ENCODE measurements at regions not wholly inside any gene's neighbourhood (a gene's known extent, or its start where the extent isn't known, plus 50 kb on each side); places are given as distances from the start of the nearest gene placed in this dataset.
A peak's percentile ranks its signal among the peaks of the same experiment; 100 is the strongest.
"Not testable (repeated sequence)": the region's sequence is repeated elsewhere in the genome, so short reads cannot be mapped to it uniquely, and the experiment has no call there.

GRCh38 chr14:66293533-66294105 is 192.6 kb upstream of the CCDC196 start:
- H3K9me3 Mint-ChIP-seq = peaks cover 8% of the 10 kb centered on the region
- H3K36me3 Mint-ChIP-seq (ENCODE audit: low read depth) = no peaks in the 10 kb centered on the region
- H3K4me3 Mint-ChIP-seq = peak overlapping the region; percentile 10
- H3K4me1 Mint-ChIP-seq (ENCODE audit: low read depth) = peaks cover 8% of the 10 kb centered on the region
- H3K27ac Mint-ChIP-seq = no peak overlapping the region
- no peaks in the 10 kb centered on the region for H3K27me3 Mint-ChIP-seq (ENCODE audit: low read depth)

- no peaks in the 10 kb centered on the region for H3K36me3 Mint-ChIP-seq (ENCODE audit: low read depth)
- H3K27ac Mint-ChIP-seq = no peak overlapping the region
- H3K4me1 Mint-ChIP-seq (ENCODE audit: low read depth) = peaks cover 8% of the 10 kb centered on the region
- no peak overlapping the region for H3K4me3 Mint-ChIP-seq
- peaks cover 17% of the 10 kb centered on the region for H3K9me3 Mint-ChIP-seq
- no peaks in the 10 kb centered on the region for H3K27me3 Mint-ChIP-seq (ENCODE audit: low read depth)
Measured at GRCh38 chr14:66295386-66295785, 190.8 kb upstream of the CCDC196 start.

GRCh38 chr14:66300886-66301285 is 185.3 kb upstream of the CCDC196 start:
- Mint-ChIP-seq H3K9me3 (peaks cover 13% of the 10 kb centered on the region), H3K36me3 (ENCODE audit: low read depth) (no peaks in the 10 kb centered on the region), H3K27ac (no peak overlapping the region), H3K27me3 (ENCODE audit: low read depth) (no peaks in the 10 kb centered on the region), H3K4me3 (no peak overlapping the region), H3K4me1 (ENCODE audit: low read depth) (no peaks in the 10 kb centered on the region)

DNA sequence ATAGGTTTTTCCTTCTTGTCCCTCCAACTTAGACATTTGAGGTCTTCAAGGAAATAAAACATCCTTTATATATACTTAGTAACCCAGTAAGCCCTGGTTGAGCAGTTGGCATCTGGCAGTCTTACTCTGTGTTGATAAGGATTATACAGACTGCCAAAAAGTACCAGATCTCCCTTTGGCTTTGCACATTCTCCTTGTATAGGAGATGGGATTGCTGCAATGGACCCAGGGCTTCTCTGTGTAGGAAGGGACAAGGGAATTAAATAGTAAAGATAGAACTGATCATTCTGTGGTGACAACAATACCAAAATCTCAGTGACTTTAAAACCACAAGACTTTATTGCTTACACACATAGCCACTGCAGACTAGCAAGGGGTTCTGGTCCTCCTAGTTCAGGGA is 180.1 kb upstream of the CCDC196 start:
- Mint-ChIP-seq H3K4me3 (no peak overlapping the region), H3K27ac (no peak overlapping the region)

DNA sequence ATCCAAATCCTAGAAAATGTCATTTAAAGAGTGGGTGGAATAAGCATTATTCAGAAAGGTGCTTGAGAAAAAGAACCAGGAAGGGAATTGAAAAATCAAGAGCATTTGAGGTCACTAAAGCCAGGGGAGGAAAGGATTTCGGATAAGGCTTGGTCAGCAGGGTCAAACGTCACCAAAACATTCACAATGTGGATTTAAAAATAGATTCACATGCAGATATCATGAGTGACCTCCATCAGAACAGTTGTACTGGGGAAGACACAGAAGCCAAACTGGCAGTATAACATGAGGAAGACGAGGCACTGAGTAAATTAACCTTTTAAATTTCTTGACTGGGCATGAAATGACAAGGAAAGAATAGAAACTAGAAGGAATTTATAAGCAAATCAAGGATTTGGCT is 175.1 kb upstream of the CCDC196 start:
- Mint-ChIP-seq H3K27ac (no peak overlapping the region), H3K4me1 (ENCODE audit: low read depth) (no peaks in the 10 kb centered on the region), H3K4me3 (no peak overlapping the region), H3K9me3 (no peaks in the 10 kb centered on the region), H3K36me3 (ENCODE audit: low read depth) (no peaks in the 10 kb centered on the region), H3K27me3 (ENCODE audit: low read depth) (no peaks in the 10 kb centered on the region)

More for the DNA sequence above, 180.1 kb upstream of the CCDC196 start:
- no peaks in the 10 kb centered on the region for H3K36me3 Mint-ChIP-seq (ENCODE audit: low read depth)
- H3K9me3 Mint-ChIP-seq = no peaks in the 10 kb centered on the region
- H3K27me3 Mint-ChIP-seq (ENCODE audit: low read depth) = no peaks in the 10 kb centered on the region
- no peaks in the 10 kb centered on the region for H3K4me1 Mint-ChIP-seq (ENCODE audit: low read depth)

GRCh38 chr14:66311990-66312389 is 174.2 kb upstream of the CCDC196 start:
- no peak overlapping the region for H3K27ac Mint-ChIP-seq
- H3K4me3 Mint-ChIP-seq = no peak overlapping the region
- H3K27me3 Mint-ChIP-seq (ENCODE audit: low read depth) = no peaks in the 10 kb centered on the region
- H3K9me3 Mint-ChIP-seq = peaks cover under 1% of the 10 kb centered on the region
- no peaks in the 10 kb centered on the region for H3K36me3 Mint-ChIP-seq (ENCODE audit: low read depth)
- no peaks in the 10 kb centered on the region for H3K4me1 Mint-ChIP-seq (ENCODE audit: low read depth)

GRCh38 chr14:66312451-66312850 is 173.7 kb upstream of the CCDC196 start:
- Mint-ChIP-seq H3K4me3 (no peak overlapping the region), H3K36me3 (ENCODE audit: low read depth) (no peaks in the 10 kb centered on the region), H3K27ac (no peak overlapping the region), H3K9me3 (peaks cover 5% of the 10 kb centered on the region), H3K27me3 (ENCODE audit: low read depth) (no peaks in the 10 kb centered on the region), H3K4me1 (ENCODE audit: low read depth) (no peaks in the 10 kb centered on the region)

DNA sequence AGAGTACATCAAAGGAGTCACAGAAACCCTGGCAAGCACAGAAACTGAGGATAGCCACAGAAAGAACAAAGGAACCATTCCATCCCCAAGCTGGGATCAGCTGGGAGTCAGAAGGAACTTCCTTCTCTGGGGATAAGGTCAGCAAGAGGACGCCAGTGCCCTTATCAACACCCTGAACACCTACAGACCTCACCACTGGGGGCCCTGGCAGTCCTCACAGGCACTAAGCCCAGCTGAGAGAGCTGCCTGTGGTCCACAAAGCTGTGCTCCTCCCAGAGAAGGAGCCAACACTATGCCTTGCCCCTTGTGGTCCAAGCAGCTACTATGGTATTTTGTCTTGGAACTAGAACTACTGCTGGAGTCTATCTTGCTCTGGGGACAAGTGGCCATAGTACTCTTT is 171.1 kb upstream of the CCDC196 start:
- no peaks in the 10 kb centered on the region for H3K4me1 Mint-ChIP-seq (ENCODE audit: low read depth)
- H3K27ac Mint-ChIP-seq = no peak overlapping the region
- peaks cover 17% of the 10 kb centered on the region for H3K9me3 Mint-ChIP-seq
- H3K36me3 Mint-ChIP-seq (ENCODE audit: low read depth) = no peaks in the 10 kb centered on the region
- no peaks in the 10 kb centered on the region for H3K27me3 Mint-ChIP-seq (ENCODE audit: low read depth)
- H3K4me3 Mint-ChIP-seq = no peak overlapping the region

GRCh38 chr14:66315548-66315947 is 170.6 kb upstream of the CCDC196 start:
- no peaks in the 10 kb centered on the region for H3K27me3 Mint-ChIP-seq (ENCODE audit: low read depth)
- no peaks in the 10 kb centered on the region for H3K36me3 Mint-ChIP-seq (ENCODE audit: low read depth)
- no peak overlapping the region for H3K4me3 Mint-ChIP-seq
- no peaks in the 10 kb centered on the region for H3K4me1 Mint-ChIP-seq (ENCODE audit: low read depth)
- H3K9me3 Mint-ChIP-seq = peaks cover 17% of the 10 kb centered on the region
- H3K27ac Mint-ChIP-seq = no peak overlapping the region

- Mint-ChIP-seq H3K9me3 (peaks cover 11% of the 10 kb centered on the region), H3K27ac (no peak overlapping the region), H3K4me3 (no peak overlapping the region), H3K4me1 (ENCODE audit: low read depth) (no peaks in the 10 kb centered on the region), H3K27me3 (ENCODE audit: low read depth) (no peaks in the 10 kb centered on the region), H3K36me3 (ENCODE audit: low read depth) (no peaks in the 10 kb centered on the region)
Measured at GRCh38 chr14:66322564-66322963, 163.6 kb upstream of the CCDC196 start.

GRCh38 chr14:66330228-66330627 is 155.9 kb upstream of the CCDC196 start:
- no peak overlapping the region for H3K27ac Mint-ChIP-seq
- H3K36me3 Mint-ChIP-seq (ENCODE audit: low read depth) = no peaks in the 10 kb centered on the region
- H3K4me3 Mint-ChIP-seq = no peak overlapping the region
- no peaks in the 10 kb centered on the region for H3K4me1 Mint-ChIP-seq (ENCODE audit: low read depth)
- no peaks in the 10 kb centered on the region for H3K9me3 Mint-ChIP-seq
- no peaks in the 10 kb centered on the region for H3K27me3 Mint-ChIP-seq (ENCODE audit: low read depth)

- Mint-ChIP-seq H3K9me3 (no peaks in the 10 kb centered on the region), H3K27me3 (ENCODE audit: low read depth) (no peaks in the 10 kb centered on the region), H3K27ac (no peak overlapping the region), H3K4me3 (no peak overlapping the region), H3K4me1 (ENCODE audit: low read depth) (no peaks in the 10 kb centered on the region), H3K36me3 (ENCODE audit: low read depth) (no peaks in the 10 kb centered on the region)
Measured at GRCh38 chr14:66330916-66331315, 155.3 kb upstream of the CCDC196 start.

- H3K36me3 Mint-ChIP-seq (ENCODE audit: low read depth); H3K27me3 Mint-ChIP-seq (ENCODE audit: low read depth); H3K4me3 Mint-ChIP-seq; H3K27ac Mint-ChIP-seq; H3K9me3 Mint-ChIP-seq; H3K4me1 Mint-ChIP-seq (ENCODE audit: low read depth): not testable (repeated sequence)
Measured at GRCh38 chr14:66333293-66333692, 152.9 kb upstream of the CCDC196 start.

GRCh38 chr14:66341239-66341638 is 144.9 kb upstream of the CCDC196 start:
- H3K36me3 Mint-ChIP-seq (ENCODE audit: low read depth) = no peaks in the 10 kb centered on the region
- peaks cover 3% of the 10 kb centered on the region for H3K27me3 Mint-ChIP-seq (ENCODE audit: low read depth)
- H3K9me3 Mint-ChIP-seq = no peaks in the 10 kb centered on the region
- H3K4me1 Mint-ChIP-seq (ENCODE audit: low read depth) = no peaks in the 10 kb centered on the region
- no peak overlapping the region for H3K4me3 Mint-ChIP-seq
- H3K27ac Mint-ChIP-seq = no peak overlapping the region

DNA sequence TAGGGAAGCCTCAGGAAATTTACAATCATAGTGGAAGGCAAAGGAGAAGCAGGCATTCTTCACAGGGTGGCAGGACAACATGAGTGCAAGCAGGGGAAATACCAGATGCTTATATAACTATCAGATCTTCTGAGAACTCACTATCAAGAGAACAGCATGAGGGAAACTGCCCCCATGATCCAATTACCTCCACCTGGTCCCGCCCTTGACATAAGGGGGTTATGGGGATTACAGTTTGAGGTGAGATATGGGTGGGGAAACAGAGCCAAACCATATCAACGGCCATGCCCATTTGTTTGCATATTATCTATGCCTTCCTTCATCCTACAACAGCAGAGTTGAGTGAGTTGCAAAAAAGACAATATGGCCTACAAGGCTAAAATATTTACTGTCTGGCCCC is 140.2 kb upstream of the CCDC196 start:
- H3K36me3 Mint-ChIP-seq (ENCODE audit: low read depth) = no peaks in the 10 kb centered on the region
- H3K9me3 Mint-ChIP-seq = peaks cover 5% of the 10 kb centered on the region
- no peaks in the 10 kb centered on the region for H3K4me1 Mint-ChIP-seq (ENCODE audit: low read depth)
- H3K4me3 Mint-ChIP-seq = no peak overlapping the region
- H3K27ac Mint-ChIP-seq = no peak overlapping the region
- H3K27me3 Mint-ChIP-seq (ENCODE audit: low read depth) = peaks cover 5% of the 10 kb centered on the region

- no peak overlapping the region for H3K4me3 Mint-ChIP-seq
- peaks cover 5% of the 10 kb centered on the region for H3K9me3 Mint-ChIP-seq
- H3K27ac Mint-ChIP-seq = no peak overlapping the region
- no peaks in the 10 kb centered on the region for H3K36me3 Mint-ChIP-seq (ENCODE audit: low read depth)
- no peaks in the 10 kb centered on the region for H3K4me1 Mint-ChIP-seq (ENCODE audit: low read depth)
- H3K27me3 Mint-ChIP-seq (ENCODE audit: low read depth) = peaks cover 5% of the 10 kb centered on the region
Measured at GRCh38 chr14:66351310-66351709, 134.9 kb upstream of the CCDC196 start.

Measured in T-helper 1 cell treated with Interleukin-12 subunit alpha and Interleukin-12 subunit beta and Interleukin-4 antibody, amounts not matched to agents 30 μg/mL and 1 μg/mL, for 36 hours (primary cell).